Osteocyte (in vitro differentiated cells): ENCODE measurements at regions not wholly inside any gene's neighbourhood (a gene's known extent, or its start where the extent isn't known, plus 50 kb on each side); places are given as distances from the start of the nearest gene placed in this dataset.

Experiments
- DNase-seq: peaks from one replicate; pipeline ENCODE4 v3.0.0; 2021; ENCODE audit warnings: mixed read lengths; ENCODE audit not compliant: unreplicated experiment; ENCODE audit errors: extremely low spot score
- H3K27ac Mint-ChIP-seq: one replicate; pipeline ENCODE4 v1.8.0; 2021; ENCODE audit warnings: mild to moderate bottlenecking, mixed read lengths; ENCODE audit not compliant: unreplicated experiment
- H3K27me3 Mint-ChIP-seq: one replicate; pipeline ENCODE4 v1.8.0; 2021; ENCODE audit warnings: mixed read lengths; ENCODE audit not compliant: unreplicated experiment
- H3K36me3 Mint-ChIP-seq: one replicate; pipeline ENCODE4 v1.8.0; 2021; ENCODE audit warnings: mixed read lengths; ENCODE audit not compliant: unreplicated experiment
- H3K4me1 Mint-ChIP-seq: one replicate; pipeline ENCODE4 v1.8.0; 2021; ENCODE audit warnings: mixed read lengths; ENCODE audit not compliant: unreplicated experiment
- H3K4me3 Mint-ChIP-seq: one replicate; pipeline ENCODE4 v1.8.0; 2021; ENCODE audit warnings: mild to moderate bottlenecking, moderate library complexity, mixed read lengths; ENCODE audit not compliant: unreplicated experiment
- H3K9me3 Mint-ChIP-seq: one replicate; pipeline ENCODE4 v1.8.0; 2021; ENCODE audit warnings: mixed read lengths; ENCODE audit not compliant: unreplicated experiment
- CTCF ChIP-seq: fragments of 200-600 bp; sonication (generic); IDR thresholded peaks from 2 replicates; pipeline ENCODE4 v1.5.0; 2021; ENCODE audit warnings: antibody characterized with exemption, mild to moderate bottlenecking, moderate library complexity

GRCh38 chr9:7860335-7860709 is 60.7 kb upstream of the DMAC1 start:
- H3K36me3 Mint-ChIP-seq = no peaks in the 10 kb centered on the region
- no peak overlapping the region for H3K27ac Mint-ChIP-seq
- H3K27me3 Mint-ChIP-seq = no peaks in the 10 kb centered on the region
- no peak for TF ChIP-seq CTCF
- no peaks in the 10 kb centered on the region for H3K4me1 Mint-ChIP-seq
- peaks cover 16% of the 10 kb centered on the region for H3K9me3 Mint-ChIP-seq
- DNase-seq = no peak
- no peak overlapping the region for H3K4me3 Mint-ChIP-seq

- Mint-ChIP-seq H3K27ac (no peak overlapping the region), H3K27me3 (no peaks in the 10 kb centered on the region), H3K9me3 (peaks cover 11% of the 10 kb centered on the region), H3K4me3 (no peak overlapping the region), H3K4me1 (no peaks in the 10 kb centered on the region), H3K36me3 (no peaks in the 10 kb centered on the region)
- no peak for TF ChIP-seq CTCF
- no peak for DNase-seq
Measured at GRCh38 chr9:7859701-7860334, 60.2 kb upstream of the DMAC1 start.

GRCh38 chr9:7858166-7858565 is 58.6 kb upstream of the DMAC1 start:
- Mint-ChIP-seq H3K36me3 (no peaks in the 10 kb centered on the region), H3K9me3 (peaks cover 17% of the 10 kb centered on the region), H3K4me1 (no peaks in the 10 kb centered on the region), H3K27me3 (no peaks in the 10 kb centered on the region), H3K4me3 (no peak overlapping the region), H3K27ac (no peak overlapping the region)
- no peak for TF ChIP-seq CTCF
- no peak for DNase-seq

GRCh38 chr9:7854763-7855162 is 55.2 kb upstream of the DMAC1 start:
- DNase-seq = no peak
- no peak overlapping the region for H3K4me3 Mint-ChIP-seq
- no peaks in the 10 kb centered on the region for H3K4me1 Mint-ChIP-seq
- H3K27me3 Mint-ChIP-seq = no peaks in the 10 kb centered on the region
- no peak overlapping the region for H3K27ac Mint-ChIP-seq
- peaks cover 33% of the 10 kb centered on the region for H3K9me3 Mint-ChIP-seq
- no peak for TF ChIP-seq CTCF
- no peaks in the 10 kb centered on the region for H3K36me3 Mint-ChIP-seq
